Breast epithelium (tissue), 3 donors: ENCODE measurements at regions not wholly inside any gene's neighbourhood (a gene's known extent, or its start where the extent isn't known, plus 50 kb on each side); places are given as distances from the start of the nearest gene placed in this dataset.

Experiments
- POLR2A ChIP-seq: fragments of 450-650 bp; IDR thresholded peaks from one replicate; pipeline ENCODE4 v1.6.1; 2016; ENCODE audit warnings: antibody characterized with exemption, mild to moderate bottlenecking, moderate library complexity
- TF ChIP-seq, protein P1 (sequence below), 3 donors: fragments of 450-650 bp; IDR thresholded peaks; one replicate each; pipeline ENCODE4 v1.5.1; 2016 to 2017; ENCODE audit warnings: antibody characterized with exemption in 3 of 3, mild to moderate bottlenecking in 3 of 3, moderate library complexity in 3 of 3

DNA sequence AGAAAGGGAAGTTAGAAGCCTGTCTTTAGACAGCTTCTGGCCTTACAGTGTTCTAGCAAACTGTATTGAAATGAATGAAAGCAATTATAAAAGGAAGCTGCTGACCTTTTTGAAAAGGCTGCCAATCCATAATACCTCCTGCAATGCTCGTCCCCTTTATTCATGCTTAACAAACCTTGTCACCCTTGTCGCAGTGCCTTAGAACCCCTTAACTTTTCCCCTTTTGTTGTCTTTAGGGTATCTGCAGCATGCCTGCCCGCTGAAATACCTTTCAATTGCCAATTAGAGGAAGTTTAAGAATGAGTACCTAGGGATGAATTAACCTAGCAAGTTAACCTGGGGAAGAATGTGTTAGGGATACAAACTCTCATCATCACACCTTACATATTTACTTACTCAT lies 731.2 kb downstream of the RERGL start:
- TF ChIP-seq, protein P1, sequence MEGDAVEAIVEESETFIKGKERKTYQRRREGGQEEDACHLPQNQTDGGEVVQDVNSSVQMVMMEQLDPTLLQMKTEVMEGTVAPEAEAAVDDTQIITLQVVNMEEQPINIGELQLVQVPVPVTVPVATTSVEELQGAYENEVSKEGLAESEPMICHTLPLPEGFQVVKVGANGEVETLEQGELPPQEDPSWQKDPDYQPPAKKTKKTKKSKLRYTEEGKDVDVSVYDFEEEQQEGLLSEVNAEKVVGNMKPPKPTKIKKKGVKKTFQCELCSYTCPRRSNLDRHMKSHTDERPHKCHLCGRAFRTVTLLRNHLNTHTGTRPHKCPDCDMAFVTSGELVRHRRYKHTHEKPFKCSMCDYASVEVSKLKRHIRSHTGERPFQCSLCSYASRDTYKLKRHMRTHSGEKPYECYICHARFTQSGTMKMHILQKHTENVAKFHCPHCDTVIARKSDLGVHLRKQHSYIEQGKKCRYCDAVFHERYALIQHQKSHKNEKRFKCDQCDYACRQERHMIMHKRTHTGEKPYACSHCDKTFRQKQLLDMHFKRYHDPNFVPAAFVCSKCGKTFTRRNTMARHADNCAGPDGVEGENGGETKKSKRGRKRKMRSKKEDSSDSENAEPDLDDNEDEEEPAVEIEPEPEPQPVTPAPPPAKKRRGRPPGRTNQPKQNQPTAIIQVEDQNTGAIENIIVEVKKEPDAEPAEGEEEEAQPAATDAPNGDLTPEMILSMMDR (IDR thresholded peaks at IDR 0.05), result no peak
- no peak for TF ChIP-seq POLR2A
